K562 (cell line): ENCODE measurements at regions not wholly inside any gene's neighbourhood (a gene's known extent, or its start where the extent isn't known, plus 50 kb on each side); places are given as distances from the start of the nearest gene placed in this dataset.

ENCODE experiments used
- ATAC-seq: fragments of 200-7000 bp; cut with Tn5 transposase; 3 replicates; pipeline ENCODE4 v1.9.1; 2020; ENCODE audit warnings: moderate library complexity
- BruUV-seq: library from RNA; stranded (reverse); fragments of 400-500 nt; replicated peaks from 2 replicates; lab custom pipeline; 2021; lab: Mats Ljungman, UMichigan
- CTCF ChIA-PET: fragments of 300-600 bp; formaldehyde crosslinking; extraction: SDS; loops from one replicate; lab custom pipeline; 2021; ENCODE audit warnings: low intra/inter-chr PET ratio; lab: Yijun Ruan, JAX
- POLR2A ChIA-PET: fragments of 300-600, 350-650 bp; sonication (Branson Sonifier 250); formaldehyde crosslinking; extraction: SDS; loops from one replicate; lab custom pipeline; 2021; ENCODE audit warnings: antibody characterized with exemption, inconsistent platforms; lab: Yijun Ruan, JAX
- DNase-seq, 4 experiments: peaks; one replicate each; pipeline versions ENCODE4 v3.0.0 to v3.0.0-alpha.2; 2011 to 2018; ENCODE audit warnings: low spot score in 3 of 4, mixed read lengths in 3 of 4; ENCODE audit errors: extremely low read depth in 1 of 4
- FAIRE-seq: peaks from 2 replicates; lab custom pipeline; 2011; peaks lifted over from hg19 to GRCh38; lab: Jason Lieb, UNC
- H2AFZ ChIP-seq: 2 replicates; pipeline ENCODE4 v1.6.0; 2011; ENCODE audit warnings: low read depth, low read length, control low read depth, inconsistent platforms
- H3K27ac ChIP-seq: fragments of 200-600 bp; 3 replicates; pipeline ENCODE4 v1.8.0; 2011; ENCODE audit warnings: low read depth, mild to moderate bottlenecking, control low read depth, inconsistent platforms, low read length, moderate library complexity, mixed read lengths; ENCODE audit errors: extremely low read depth
- H3K27me3 ChIP-seq, 2 experiments: fragments of 300-600 bp in 1 of 2; 2 replicates in 1 of 2; 3 replicates in 1 of 2; pipeline versions ENCODE4 v1.6.0 to v1.8.0; 2011; ENCODE audit warnings: inconsistent platforms in 2 of 2, low read length in 2 of 2, mild to moderate bottlenecking in 1 of 2, mixed read lengths in 1 of 2, moderate library complexity in 1 of 2; ENCODE audit not compliant: control insufficient read depth in 2 of 2, insufficient read depth in 2 of 2
- H3K36me3 ChIP-seq: fragments of 300-600 bp; 3 replicates; pipeline ENCODE4 v1.8.0; 2011; ENCODE audit warnings: mild to moderate bottlenecking, low read length, inconsistent platforms; ENCODE audit not compliant: control insufficient read depth, insufficient read depth
- H3K4me1 ChIP-seq, 2 experiments: fragments of 200-600 bp in 1 of 2; replicated peaks in 1 of 2; 2 replicates in 1 of 2; 3 replicates in 1 of 2; pipeline versions ENCODE4 v1.5.1 to v1.8.0; 2011; ENCODE audit warnings: inconsistent platforms in 2 of 2, low read length in 2 of 2, mild to moderate bottlenecking in 1 of 2, mixed read lengths in 1 of 2, moderate library complexity in 1 of 2; ENCODE audit not compliant: control insufficient read depth in 2 of 2, insufficient read depth in 2 of 2
- H3K4me2 ChIP-seq: 2 replicates; pipeline ENCODE4 v1.6.1; 2011; ENCODE audit warnings: low read length, control low read depth, inconsistent platforms, mixed read lengths; ENCODE audit not compliant: insufficient read depth
- H3K4me3 ChIP-seq: fragments of 200-600 bp; sonication (generic), shearing (Covaris generic); 2 replicates; pipeline ENCODE4 v1.5.1; 2016; ENCODE audit warnings: control low read depth, inconsistent platforms
- H3K79me2 ChIP-seq: fragments of 200-600 bp; 3 replicates; pipeline ENCODE4 v1.8.0; 2011; ENCODE audit warnings: low read length, inconsistent platforms; ENCODE audit not compliant: control insufficient read depth, insufficient read depth
- H3K9ac ChIP-seq, 2 experiments: 2 replicates each; pipeline versions ENCODE4 v1.6.0 to v1.6.1; 2011; ENCODE audit warnings: low read depth in 2 of 2, low read length in 2 of 2, control low read depth in 1 of 2, inconsistent platforms in 1 of 2, mild to moderate bottlenecking in 1 of 2, mixed read lengths in 1 of 2; ENCODE audit not compliant: insufficient read depth in 1 of 2
- H3K9me1 ChIP-seq: one replicate; pipeline ENCODE4 v1.6.0; 2011; ENCODE audit warnings: inconsistent platforms, mild to moderate bottlenecking, low read length, moderate library complexity; ENCODE audit not compliant: control insufficient read depth, insufficient read depth
- H3K9me3 ChIP-seq: replicated peaks from 2 replicates; pipeline ENCODE4 v1.5.1; 2011; ENCODE audit warnings: low read depth, low read length, inconsistent platforms; ENCODE audit not compliant: control insufficient read depth, insufficient read depth
- H4K20me1 ChIP-seq: replicated peaks from 2 replicates; pipeline ENCODE4 v1.6.1; 2011; ENCODE audit warnings: low read length, inconsistent platforms, mixed read lengths; ENCODE audit not compliant: control insufficient read depth, insufficient read depth
- BCL6 ChIP-seq: fragments of 250-450 bp; sonication (Bioruptor Pico); IDR thresholded peaks from 2 replicates; pipeline ENCODE4 v1.4.0; 2020
- HMG20A ChIP-seq: fragments of 450-650 bp; formaldehyde crosslinking; conservative IDR thresholded peaks from 2 replicates; pipeline ENCODE4 v1.4.0; 2020; ENCODE audit warnings: mild to moderate bottlenecking, mixed read lengths
- ILF3 ChIP-seq: fragments of 450-650 bp; IDR thresholded peaks from 2 replicates; pipeline ENCODE4 v1.6.1; 2018; ENCODE audit warnings: antibody characterized with exemption, mild to moderate bottlenecking, moderate library complexity, borderline replicate concordance
- MBD2 ChIP-seq: sonication (generic); IDR thresholded peaks from 2 replicates; pipeline ENCODE4 v1.6.1; 2016; ENCODE audit warnings: low read depth, borderline replicate concordance
- NFE2L1 ChIP-seq: fragments of 450-650 bp; IDR thresholded peaks from 2 replicates; pipeline ENCODE4 v1.6.1; 2016; ENCODE audit warnings: missing genetic modification characterization, low read depth, mild to moderate bottlenecking, missing compliant biosample characterization, moderate library complexity, borderline replicate concordance
- ZNF79 ChIP-seq: fragments of 250-450 bp; sonication (Bioruptor Pico); IDR thresholded peaks from 2 replicates; pipeline ENCODE4 v1.4.0; 2020; ENCODE audit warnings: low read depth, mild to moderate bottlenecking, moderate library complexity
- WGBS: fragments of 100-300 bp; shearing (Covaris generic); methylation state at CpG from one replicate; pipeline ENCODE4 v1.1.6; 2016; ENCODE audit warnings: low coverage, mixed read lengths; ENCODE audit not compliant: insufficient coverage; ENCODE audit errors: missing lambda C conversion rate; 5-methylcytosine and 5-hydroxymethylcytosine counted together
- in situ Hi-C: fragments of 300-500 bp; cut with MboI; formaldehyde crosslinking; loops from 4 replicates; pipeline ENCODE4 v1.15.0; 2018; ENCODE audit warnings: inconsistent platforms, mixed read lengths
- intact Hi-C: fragments of 100-400 bp; cut with micrococcal nuclease; formaldehyde crosslinking; loops from 2 replicates; pipeline ENCODE4 v1.14.2; 2022
- TF ChIP-seq, protein P1 (sequence below): sonication (generic); formaldehyde crosslinking; IDR thresholded peaks from 2 replicates; pipeline ENCODE4 v1.8.1; 2023; ENCODE audit warnings: mild to moderate bottlenecking, missing genetic modification reagents
- TF ChIP-seq, protein P2 (sequence below): fragments of 250-450 bp; sonication (Bioruptor Pico); IDR thresholded peaks from 2 replicates; pipeline ENCODE4 v1.8.0; 2022; ENCODE audit warnings: inconsistent platforms, mild to moderate bottlenecking, moderate library complexity, borderline replicate concordance
- TF ChIP-seq, protein P3 (sequence below): fragments of 250-450 bp; sonication (Bioruptor Pico); IDR thresholded peaks from 2 replicates; pipeline ENCODE4 v1.4.0; 2020; ENCODE audit warnings: mild to moderate bottlenecking, moderate library complexity

DNA sequence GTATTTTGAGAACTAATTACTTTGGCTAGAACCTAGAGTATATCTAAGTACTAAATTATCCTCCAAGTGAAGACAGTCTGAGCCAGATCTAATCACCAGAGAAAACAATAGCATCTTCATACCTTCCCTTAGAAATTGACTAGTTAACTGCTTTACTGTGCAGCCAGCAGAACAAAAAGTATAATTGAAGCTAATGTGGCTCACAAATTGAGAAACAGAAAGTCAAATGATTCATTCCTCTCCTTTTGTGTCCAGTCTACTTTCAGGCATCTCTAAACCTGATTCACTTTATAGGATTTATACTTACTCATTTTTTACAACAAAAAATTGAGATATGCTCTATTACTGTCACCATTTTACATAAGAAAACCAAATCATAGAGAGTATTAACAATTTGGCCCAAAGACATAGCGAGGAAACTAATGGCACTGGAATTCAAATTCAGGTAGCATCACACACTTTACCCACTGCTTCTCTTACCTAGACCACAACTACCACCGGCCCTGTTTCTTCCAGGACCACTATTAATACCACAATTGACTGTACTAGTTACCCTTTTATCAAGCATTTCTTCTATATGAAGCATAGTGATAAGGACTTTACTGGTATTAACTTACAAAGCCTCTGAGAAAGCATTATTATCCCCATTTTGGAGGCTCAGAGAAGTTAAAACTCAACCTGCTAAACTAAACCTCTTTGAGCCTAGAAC lies 1402.6 kb upstream of the TENM4 start:
- no peak for FAIRE-seq
- no peak overlapping the region for H3K4me3 ChIP-seq
- H3K4me1 ChIP-seq = no peaks in the 10 kb centered on the region
- ATAC-seq = no peak
- H2AFZ ChIP-seq = no peak overlapping the region
- no TSS peak for BruUV-seq
- H3K9me1 ChIP-seq = no peaks in the 10 kb centered on the region
- ChIA-PET POLR2A (no interaction called here), CTCF (no interaction called here)
- no peak overlapping the region for H3K4me2 ChIP-seq
- H3K9me3 ChIP-seq = no peaks in the 10 kb centered on the region
- WGBS = 0% methylated on average over 2 of the region's 2 CpGs
- no peak for DNase-seq
- no peak for TF ChIP-seq NFE2L1
- TF ChIP-seq ILF3 = no peak
- no peak for TF ChIP-seq ZNF79 (CRISPR knock-in tag)
- no peak for TF ChIP-seq BCL6
- no peak for TF ChIP-seq MBD2
- TF ChIP-seq, protein P1, sequence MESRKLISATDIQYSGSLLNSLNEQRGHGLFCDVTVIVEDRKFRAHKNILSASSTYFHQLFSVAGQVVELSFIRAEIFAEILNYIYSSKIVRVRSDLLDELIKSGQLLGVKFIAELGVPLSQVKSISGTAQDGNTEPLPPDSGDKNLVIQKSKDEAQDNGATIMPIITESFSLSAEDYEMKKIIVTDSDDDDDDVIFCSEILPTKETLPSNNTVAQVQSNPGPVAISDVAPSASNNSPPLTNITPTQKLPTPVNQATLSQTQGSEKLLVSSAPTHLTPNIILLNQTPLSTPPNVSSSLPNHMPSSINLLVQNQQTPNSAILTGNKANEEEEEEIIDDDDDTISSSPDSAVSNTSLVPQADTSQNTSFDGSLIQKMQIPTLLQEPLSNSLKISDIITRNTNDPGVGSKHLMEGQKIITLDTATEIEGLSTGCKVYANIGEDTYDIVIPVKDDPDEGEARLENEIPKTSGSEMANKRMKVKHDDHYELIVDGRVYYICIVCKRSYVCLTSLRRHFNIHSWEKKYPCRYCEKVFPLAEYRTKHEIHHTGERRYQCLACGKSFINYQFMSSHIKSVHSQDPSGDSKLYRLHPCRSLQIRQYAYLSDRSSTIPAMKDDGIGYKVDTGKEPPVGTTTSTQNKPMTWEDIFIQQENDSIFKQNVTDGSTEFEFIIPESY = no peak
- TF ChIP-seq, protein P2, sequence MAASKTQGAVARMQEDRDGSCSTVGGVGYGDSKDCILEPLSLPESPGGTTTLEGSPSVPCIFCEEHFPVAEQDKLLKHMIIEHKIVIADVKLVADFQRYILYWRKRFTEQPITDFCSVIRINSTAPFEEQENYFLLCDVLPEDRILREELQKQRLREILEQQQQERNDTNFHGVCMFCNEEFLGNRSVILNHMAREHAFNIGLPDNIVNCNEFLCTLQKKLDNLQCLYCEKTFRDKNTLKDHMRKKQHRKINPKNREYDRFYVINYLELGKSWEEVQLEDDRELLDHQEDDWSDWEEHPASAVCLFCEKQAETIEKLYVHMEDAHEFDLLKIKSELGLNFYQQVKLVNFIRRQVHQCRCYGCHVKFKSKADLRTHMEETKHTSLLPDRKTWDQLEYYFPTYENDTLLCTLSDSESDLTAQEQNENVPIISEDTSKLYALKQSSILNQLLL (CRISPR knock-in tag) = no peak
- TF ChIP-seq, protein P3, sequence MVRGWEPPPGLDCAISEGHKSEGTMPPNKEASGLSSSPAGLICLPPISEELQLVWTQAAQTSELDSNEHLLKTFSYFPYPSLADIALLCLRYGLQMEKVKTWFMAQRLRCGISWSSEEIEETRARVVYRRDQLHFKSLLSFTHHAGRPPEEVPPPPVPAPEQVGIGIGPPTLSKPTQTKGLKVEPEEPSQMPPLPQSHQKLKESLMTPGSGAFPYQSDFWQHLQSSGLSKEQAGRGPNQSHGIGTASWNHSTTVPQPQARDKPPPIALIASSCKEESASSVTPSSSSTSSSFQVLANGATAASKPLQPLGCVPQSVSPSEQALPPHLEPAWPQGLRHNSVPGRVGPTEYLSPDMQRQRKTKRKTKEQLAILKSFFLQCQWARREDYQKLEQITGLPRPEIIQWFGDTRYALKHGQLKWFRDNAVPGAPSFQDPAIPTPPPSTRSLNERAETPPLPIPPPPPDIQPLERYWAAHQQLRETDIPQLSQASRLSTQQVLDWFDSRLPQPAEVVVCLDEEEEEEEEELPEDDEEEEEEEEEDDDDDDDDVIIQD (CRISPR knock-in tag) = no peak
- TF ChIP-seq HMG20A = no peak
- H3K27me3 ChIP-seq = no peaks in the 10 kb centered on the region
- H4K20me1 ChIP-seq = no peaks in the 10 kb centered on the region
- in situ Hi-C loops (no loop called here), intact Hi-C loops (no loop called here)
- H3K27ac ChIP-seq = no peak overlapping the region
- H3K79me2 ChIP-seq = no peaks in the 10 kb centered on the region
- no peaks in the 10 kb centered on the region for H3K36me3 ChIP-seq
- H3K9ac ChIP-seq = no peak overlapping the region
